ENCODE measurements at regions not wholly inside any gene's neighbourhood (a gene's known extent, or its start where the extent isn't known, plus 50 kb on each side); places are given as distances from the start of the nearest gene placed in this dataset.

- Histone ChIP-seq H3K36me3 (ENCODE audit: low read depth, missing control alignments) (no peaks in the 10 kb centered on the region), H3K4me3 (no peak overlapping the region), H3K4me1 (no peaks in the 10 kb centered on the region), H3K9me3 (no peaks in the 10 kb centered on the region), H3K27me3 (no peaks in the 10 kb centered on the region), H3K27ac (no peak overlapping the region)
- DNase-seq: no peak
- intact Hi-C loops (cut with DNase I; ENCODE audit: low total_unique reads): no loop called here
- 96 to 98% methylated on average over 3 of the region's 3 CpGs for WGBS, 2 donors
- no peak for TF ChIP-seq CTCF (IDR thresholded peaks at IDR 0.05)
- no peak for TF ChIP-seq POLR2A (IDR thresholded peaks at IDR 0.05)
Measured at GRCh38 chr6:3601570-3601969, 144.7 kb upstream of the SLC22A23 start.

DNA sequence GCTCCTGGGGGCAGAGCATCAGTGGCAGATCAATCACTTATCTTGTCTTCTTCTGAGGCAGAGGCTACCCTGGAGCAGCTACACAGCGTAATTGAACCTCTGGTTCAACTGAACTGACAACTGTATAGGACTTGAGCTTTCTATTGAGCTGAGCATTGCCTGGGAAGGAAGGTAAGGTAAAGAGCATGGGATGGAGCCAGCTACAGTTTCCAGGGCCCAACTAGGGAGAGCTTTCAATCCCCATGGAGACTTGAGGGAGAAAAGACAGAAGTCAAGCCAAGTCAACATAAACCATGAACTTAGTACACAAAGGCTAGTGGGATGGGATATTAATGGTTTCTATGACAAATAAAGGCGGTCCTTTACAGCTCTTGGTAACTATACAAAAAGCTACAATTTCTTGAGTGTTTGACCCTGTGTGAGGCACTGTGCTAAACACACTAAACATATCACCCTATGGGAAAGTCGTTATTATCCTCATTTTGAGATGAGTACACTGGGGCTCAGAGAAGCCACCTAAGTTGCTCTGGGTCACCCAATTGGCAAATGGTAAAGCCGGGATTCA, 140.7 kb upstream of the SLC22A23 start:
- TF ChIP-seq CTCF (IDR thresholded peaks at IDR 0.05): no peak
- no peak for TF ChIP-seq POLR2A (IDR thresholded peaks at IDR 0.05)

DNA sequence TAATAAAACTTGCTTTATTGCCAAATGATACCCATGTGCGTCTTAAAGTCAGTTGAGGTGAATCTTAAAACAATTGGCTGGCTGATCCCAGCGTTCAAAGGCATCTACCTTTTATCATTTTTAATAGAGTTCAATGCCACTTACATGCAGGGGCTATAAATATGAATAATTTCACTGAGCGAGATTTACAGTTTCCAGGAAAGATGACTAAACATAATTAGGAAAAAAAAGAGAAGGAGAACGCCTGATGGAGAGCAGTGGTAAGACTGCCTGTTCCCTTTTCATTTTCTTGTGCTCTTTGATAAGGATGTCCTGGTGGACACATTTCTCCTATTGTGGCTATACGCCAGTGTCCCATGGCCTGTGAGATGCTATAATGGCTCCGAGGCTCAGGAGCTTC, 139.9 kb upstream of the SLC22A23 start:
- no peaks in the 10 kb centered on the region for H3K4me1 ChIP-seq
- intact Hi-C loops (cut with DNase I; ENCODE audit: low total_unique reads): no loop called here
- 62 to 64% methylated on average over 6 of the region's 6 CpGs for WGBS, 2 donors
- no peak overlapping the region for H3K4me3 ChIP-seq
- TF ChIP-seq CTCF (IDR thresholded peaks at IDR 0.05) (no peak), POLR2A (IDR thresholded peaks at IDR 0.05) (no peak)
- no peaks in the 10 kb centered on the region for H3K9me3 ChIP-seq
- H3K36me3 ChIP-seq (ENCODE audit: low read depth, missing control alignments): no peaks in the 10 kb centered on the region
- no peak overlapping the region for H3K27ac ChIP-seq
- DNase-seq: no peak
- no peaks in the 10 kb centered on the region for H3K27me3 ChIP-seq

More for the DNA sequence above, 140.7 kb upstream of the SLC22A23 start:
- Histone ChIP-seq H3K4me1 (no peaks in the 10 kb centered on the region), H3K27ac (no peak overlapping the region), H3K36me3 (ENCODE audit: low read depth, missing control alignments) (no peaks in the 10 kb centered on the region), H3K4me3 (no peak overlapping the region), H3K27me3 (no peaks in the 10 kb centered on the region), H3K9me3 (no peaks in the 10 kb centered on the region)
- DNase-seq: no peak
- 93% methylated on average over 4 of the region's 4 CpGs for WGBS, 2 donors
- intact Hi-C loops (cut with DNase I; ENCODE audit: low total_unique reads): no loop called here

DNA sequence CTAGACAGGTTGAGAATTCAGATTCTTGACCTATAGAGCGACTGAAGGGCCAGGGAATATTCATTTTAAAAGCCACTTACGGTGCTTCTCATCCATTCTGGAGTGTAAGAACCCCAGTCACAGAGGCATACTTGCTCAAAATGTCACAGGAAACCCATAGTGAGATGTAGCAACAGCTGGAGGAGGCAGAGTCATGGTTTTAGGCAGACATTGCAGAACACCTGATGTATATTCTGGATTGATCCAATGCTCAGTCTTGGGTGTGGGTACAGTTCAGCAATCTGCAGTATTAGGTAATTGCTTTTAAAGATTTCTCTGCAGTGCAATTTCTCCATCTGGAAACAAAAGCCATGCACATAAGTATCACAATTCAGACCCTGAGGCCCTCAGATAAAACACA, 137.4 kb upstream of the SLC22A23 start:
- WGBS, 2 donors: 85 to 100% methylated on average over 2 of the region's 2 CpGs
- no peak for TF ChIP-seq CTCF (IDR thresholded peaks at IDR 0.05)
- TF ChIP-seq POLR2A (IDR thresholded peaks at IDR 0.05): no peak
- DNase-seq: no peak
- Histone ChIP-seq H3K4me3 (no peak overlapping the region), H3K36me3 (ENCODE audit: low read depth, missing control alignments) (no peaks in the 10 kb centered on the region), H3K27ac (no peak overlapping the region), H3K9me3 (no peaks in the 10 kb centered on the region), H3K27me3 (no peaks in the 10 kb centered on the region), H3K4me1 (no peaks in the 10 kb centered on the region)
- intact Hi-C loops (cut with DNase I; ENCODE audit: low total_unique reads): no loop called here

- H3K9me3 ChIP-seq: no peaks in the 10 kb centered on the region
- intact Hi-C loops (cut with DNase I; ENCODE audit: low total_unique reads): no loop called here
- H3K4me1 ChIP-seq: no peaks in the 10 kb centered on the region
- H3K36me3 ChIP-seq (ENCODE audit: low read depth, missing control alignments): no peaks in the 10 kb centered on the region
- H3K27ac ChIP-seq: no peak overlapping the region
- no peaks in the 10 kb centered on the region for H3K27me3 ChIP-seq
- WGBS, 2 donors: 91 to 98% methylated on average over 6 of the region's 6 CpGs
- no peak overlapping the region for H3K4me3 ChIP-seq
- DNase-seq: no peak
- no peak for TF ChIP-seq POLR2A (IDR thresholded peaks at IDR 0.05)
- no peak for TF ChIP-seq CTCF (IDR thresholded peaks at IDR 0.05)
Measured at GRCh38 chr6:3593161-3593560, 136.3 kb upstream of the SLC22A23 start.

Data from testis (tissue), 2 donors.